DND-41 (cell line): ENCODE measurements at regions not wholly inside any gene's neighbourhood (a gene's known extent, or its start where the extent isn't known, plus 50 kb on each side); places are given as distances from the start of the nearest gene placed in this dataset.

ENCODE experiments used
- ATAC-seq: fragments of 200-7000 bp; cut with Tn5 transposase; 3 replicates; pipeline ENCODE4 v1.9.1; 2021; ENCODE audit warnings: low read depth; ENCODE audit not compliant: insufficient read depth
- DNase-seq: peaks from one replicate; pipeline ENCODE4 v3.0.0-alpha.2; 2020
- H2AFZ ChIP-seq: 2 replicates; pipeline ENCODE4 v1.6.0; 2012; ENCODE audit warnings: low read depth, low read length
- H3K27ac ChIP-seq: 2 replicates; pipeline ENCODE4 v1.5.1; 2012; ENCODE audit warnings: low read length, inconsistent platforms
- H3K27me3 ChIP-seq: fragments of 200-600 bp; sonication (generic); 2 replicates; pipeline ENCODE4 v1.6.0; 2012; ENCODE audit warnings: low read length, mild to moderate bottlenecking, inconsistent platforms; ENCODE audit not compliant: insufficient read depth, poor library complexity
- H3K36me3 ChIP-seq: 2 replicates; pipeline ENCODE4 v1.5.1; 2012; ENCODE audit warnings: low read length, inconsistent platforms; ENCODE audit not compliant: insufficient read depth
- H3K4me1 ChIP-seq: 2 replicates; pipeline ENCODE4 v1.5.1; 2012; ENCODE audit warnings: mild to moderate bottlenecking, low read length; ENCODE audit not compliant: insufficient read depth
- H3K4me2 ChIP-seq: 2 replicates; pipeline ENCODE4 v1.6.0; 2012; ENCODE audit warnings: mild to moderate bottlenecking, moderate library complexity, low read length, inconsistent platforms; ENCODE audit not compliant: insufficient read depth
- H3K4me3 ChIP-seq, 2 experiments: fragments of 200-600 bp in 1 of 2; shearing (Covaris generic) in 1 of 2; 2 replicates each; pipeline ENCODE4 v1.5.1; 2012 to 2016; ENCODE audit warnings: inconsistent platforms in 2 of 2, low read length in 2 of 2, mild to moderate bottlenecking in 2 of 2, low read depth in 1 of 2, moderate library complexity in 1 of 2
- H3K79me2 ChIP-seq: 2 replicates; pipeline ENCODE4 v1.6.0; 2012; ENCODE audit warnings: low read length, inconsistent platforms; ENCODE audit not compliant: insufficient read depth
- H3K9ac ChIP-seq: 2 replicates; pipeline ENCODE4 v1.6.0; 2012; ENCODE audit warnings: low read depth, mild to moderate bottlenecking, inconsistent platforms, low read length, moderate library complexity
- H3K9me3 ChIP-seq: 2 replicates; pipeline ENCODE4 v1.5.1; 2012; ENCODE audit warnings: low read length, moderate library complexity, mild to moderate bottlenecking, inconsistent platforms; ENCODE audit not compliant: insufficient read depth, severe bottlenecking
- H4K20me1 ChIP-seq: 2 replicates; pipeline ENCODE4 v1.6.0; 2012; ENCODE audit warnings: low read length; ENCODE audit not compliant: insufficient read depth
- CTCF ChIP-seq: IDR thresholded peaks from 2 replicates; pipeline ENCODE4 v1.5.1; 2012; ENCODE audit warnings: borderline replicate concordance, low read length, moderate library complexity, mild to moderate bottlenecking; ENCODE audit not compliant: poor library complexity, severe bottlenecking; ENCODE audit errors: extremely low read depth
- EZH2 ChIP-seq: IDR thresholded peaks from 3 replicates; pipeline ENCODE4 v1.6.1; 2012; ENCODE audit warnings: borderline replicate concordance, low read depth, mild to moderate bottlenecking, moderate library complexity, low read length, inconsistent platforms; ENCODE audit not compliant: severe bottlenecking

- Histone ChIP-seq H3K36me3 (no peaks in the 10 kb centered on the region), H3K27me3 (no peaks in the 10 kb centered on the region), H3K9ac (no peak overlapping the region), H3K4me1 (no peaks in the 10 kb centered on the region), H3K79me2 (no peaks in the 10 kb centered on the region), H3K9me3 (no peaks in the 10 kb centered on the region), H3K4me2 (no peak overlapping the region), H4K20me1 (no peaks in the 10 kb centered on the region), H3K4me3 (no peak overlapping the region), H3K27ac (no peak overlapping the region), H2AFZ (no peak overlapping the region)
- TF ChIP-seq EZH2 (no peak), CTCF (peak; percentile 20)
- DNase-seq (no peak), ATAC-seq (no peak)
These were observed 689.9 kb upstream of the SEMA6D start for GRCh38 chr15:47027322-47027946.

- TF ChIP-seq CTCF, result no peak
- TF ChIP-seq EZH2, result no peak
- no peaks in the 10 kb centered on the region for H3K79me2 ChIP-seq
- H3K4me3 ChIP-seq, result no peak overlapping the region
These were observed 681.6 kb upstream of the SEMA6D start for GRCh38 chr15:47035475-47036406.

GRCh38 chr15:47037003-47037402 lies 680.3 kb upstream of the SEMA6D start:
- no peak overlapping the region for H3K4me3 ChIP-seq
- TF ChIP-seq CTCF (no peak), EZH2 (no peak)
- H3K9me3 ChIP-seq, result no peaks in the 10 kb centered on the region
- no peak for ATAC-seq
- no peak overlapping the region for H3K27ac ChIP-seq
- H4K20me1 ChIP-seq, result no peaks in the 10 kb centered on the region
- no peaks in the 10 kb centered on the region for H3K36me3 ChIP-seq
- H3K27me3 ChIP-seq, result no peaks in the 10 kb centered on the region
- no peak overlapping the region for H3K4me2 ChIP-seq
- no peaks in the 10 kb centered on the region for H3K4me1 ChIP-seq
- H3K9ac ChIP-seq, result no peak overlapping the region
- no peak for DNase-seq
- no peak overlapping the region for H2AFZ ChIP-seq
- no peaks in the 10 kb centered on the region for H3K79me2 ChIP-seq

More at GRCh38 chr15:47035475-47036406, 681.6 kb upstream of the SEMA6D start:
- Histone ChIP-seq H3K9ac (no peak overlapping the region), H3K9me3 (no peaks in the 10 kb centered on the region), H3K4me2 (no peak overlapping the region), H3K4me1 (no peaks in the 10 kb centered on the region), H2AFZ (no peak overlapping the region), H4K20me1 (no peaks in the 10 kb centered on the region), H3K27me3 (no peaks in the 10 kb centered on the region), H3K27ac (no peak overlapping the region), H3K36me3 (no peaks in the 10 kb centered on the region)
- DNase-seq (no peak), ATAC-seq (no peak)
